ENCODE measurements at regions not wholly inside any gene's neighbourhood (a gene's known extent, or its start where the extent isn't known, plus 50 kb on each side); places are given as distances from the start of the nearest gene placed in this dataset.
A peak's percentile ranks its signal among the peaks of the same experiment; 100 is the strongest.

DNA sequence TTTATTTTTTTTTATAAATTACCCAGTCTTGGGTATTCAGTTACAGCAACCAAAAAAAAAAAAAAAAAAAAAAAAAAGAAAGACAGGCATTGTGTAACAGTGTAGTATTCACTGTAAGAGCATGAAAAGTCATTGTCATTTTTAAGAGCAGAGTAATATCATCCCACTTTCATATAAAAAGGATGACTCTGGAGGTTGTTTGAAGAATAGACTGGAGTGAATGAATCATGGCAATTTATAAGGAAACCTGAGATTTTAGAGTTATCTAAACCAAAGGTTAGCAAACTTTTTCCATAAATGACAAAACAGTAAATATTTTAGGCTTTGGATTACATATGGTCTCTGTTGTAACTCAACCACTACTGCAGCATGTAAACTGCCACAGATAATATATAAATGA lies 794.9 kb downstream of the NTRK3 start:
- DNase-seq = no peak

- DNase-seq = no peak
These were observed 801.7 kb downstream of the NTRK3 start for GRCh38 chr15:87454860-87455259.

- DNase-seq = peak; percentile 12
These were observed 806.2 kb downstream of the NTRK3 start for GRCh38 chr15:87450314-87450713.

GRCh38 chr15:87439090-87439489 lies 817.4 kb downstream of the NTRK3 start:
- DNase-seq = no peak

- DNase-seq = no peak
These were observed 822.7 kb downstream of the NTRK3 start for GRCh38 chr15:87433871-87434270.

DNA sequence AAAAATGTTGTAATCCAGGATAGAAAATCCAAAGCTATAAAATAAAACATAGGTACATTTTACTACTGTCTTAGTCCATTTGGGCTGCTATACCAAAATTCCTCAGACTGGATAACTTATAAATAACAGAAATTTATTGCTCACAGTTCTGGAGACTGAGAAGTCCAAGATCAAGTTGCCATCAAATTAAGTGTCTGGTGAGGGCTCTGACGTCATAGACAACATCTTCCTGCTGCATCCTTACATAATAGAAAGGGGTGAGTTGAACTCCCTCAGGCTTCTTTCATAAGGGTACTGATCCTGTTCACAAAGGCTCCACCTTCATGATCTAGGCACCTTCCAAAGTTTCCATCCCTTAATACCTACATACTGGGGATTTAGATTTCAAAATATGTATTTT lies 826.8 kb downstream of the NTRK3 start:
- no peak for DNase-seq

- DNase-seq = no peak
These were observed 836.5 kb downstream of the NTRK3 start for GRCh38 chr15:87420017-87420416.

DNA sequence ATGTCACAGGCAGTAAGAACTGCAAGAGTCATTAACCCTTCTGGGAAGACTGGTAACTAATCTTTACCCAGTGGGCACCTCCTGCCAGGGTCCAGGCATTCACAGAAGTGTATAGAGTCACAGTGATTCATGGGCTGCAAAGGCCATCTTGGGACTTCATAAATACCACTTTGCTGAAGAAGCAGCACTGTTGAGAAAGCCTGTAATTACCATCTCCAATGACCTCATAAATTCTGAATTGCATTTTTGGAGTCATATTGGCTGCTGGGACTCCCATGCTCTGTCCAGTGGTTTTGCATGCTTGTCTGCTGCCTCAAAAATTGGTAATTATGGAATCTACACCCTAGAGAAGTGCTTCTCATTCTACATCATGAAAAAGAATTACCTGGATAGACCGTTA lies 837.2 kb downstream of the NTRK3 start:
- DNase-seq = peak; percentile 2

- DNase-seq = no peak
These were observed 839.8 kb downstream of the NTRK3 start for GRCh38 chr15:87416591-87417257.

DNA sequence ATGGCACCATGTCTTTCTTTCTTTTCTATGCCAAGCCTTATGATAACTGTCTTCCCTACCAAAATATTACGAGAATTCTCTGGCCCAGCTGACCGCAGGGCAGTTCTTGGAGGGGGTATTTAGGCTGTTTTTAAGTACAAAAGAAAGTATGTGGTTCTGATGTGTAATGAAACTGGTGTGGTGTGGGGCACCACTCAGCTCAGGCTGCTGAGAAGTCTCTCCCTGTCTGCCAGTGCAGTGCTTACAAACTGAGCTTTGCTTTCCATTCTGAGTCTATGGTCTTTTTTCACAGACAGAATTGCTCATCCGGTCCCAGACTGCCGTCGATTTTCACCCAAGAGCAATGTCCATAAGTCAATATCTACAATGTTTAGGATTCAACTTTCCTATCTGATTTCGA lies 847.6 kb downstream of the NTRK3 start:
- no peak for DNase-seq

DNA sequence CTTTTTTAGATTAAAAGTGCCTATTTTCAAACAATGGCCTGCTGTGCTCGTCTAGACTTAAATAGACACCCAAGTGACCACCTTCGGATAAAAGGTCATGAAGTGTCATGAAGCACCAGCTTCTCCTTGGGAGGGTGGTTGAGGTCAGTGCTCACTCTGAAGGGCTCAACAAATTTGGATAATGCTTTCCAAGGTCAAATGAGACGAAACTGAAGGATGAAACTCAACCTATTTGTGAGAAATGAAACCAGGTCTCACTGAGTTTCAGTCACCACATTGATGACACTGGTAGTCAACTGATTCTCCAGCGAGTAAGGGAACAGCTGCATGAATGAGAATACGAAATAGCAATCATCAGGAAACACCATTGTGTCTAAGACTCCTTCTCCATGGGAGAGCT lies 852.6 kb downstream of the NTRK3 start:
- DNase-seq = no peak

GRCh38 chr15:87401973-87402372 lies 854.6 kb downstream of the NTRK3 start:
- DNase-seq = no peak

DNA sequence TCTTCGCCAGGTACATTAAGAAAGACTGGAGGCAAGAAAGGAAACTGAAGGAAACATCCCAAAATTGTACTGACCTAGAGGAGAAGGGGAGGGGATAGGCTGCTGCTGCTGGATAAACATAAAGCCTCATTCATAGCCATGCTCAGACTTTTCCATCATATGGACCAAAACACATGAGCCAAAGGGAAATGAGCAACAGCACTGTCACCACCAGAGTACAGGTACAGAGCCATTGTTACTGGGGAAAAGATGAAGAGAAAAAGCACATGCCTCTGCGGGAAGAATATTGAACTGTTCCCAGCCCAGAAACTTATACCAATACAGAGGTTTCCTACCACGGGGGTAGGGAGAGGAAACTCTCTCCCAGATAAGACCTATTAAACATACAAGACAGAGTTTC lies 861.9 kb downstream of the NTRK3 start:
- no peak for DNase-seq

GRCh38 chr15:87387766-87388165 lies 868.8 kb downstream of the NTRK3 start:
- peak; percentile 87 for DNase-seq

DNA sequence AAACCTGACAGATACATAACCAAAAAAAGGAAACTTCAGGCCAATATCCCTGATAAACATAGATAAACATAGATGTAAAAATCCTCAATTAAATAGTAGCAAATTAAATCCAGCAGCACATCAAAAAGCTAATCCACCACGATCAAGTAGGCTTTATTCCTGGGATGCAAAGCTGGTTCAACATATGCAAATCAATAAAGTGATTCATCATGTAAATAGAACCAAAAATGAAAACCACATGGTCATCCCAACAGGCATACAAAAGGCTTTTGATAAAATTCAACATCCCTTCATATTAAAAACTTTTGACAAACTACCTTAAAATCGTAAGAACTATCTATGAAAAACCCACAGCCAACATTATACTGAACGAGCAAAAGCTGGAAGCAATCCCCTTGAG lies 882.2 kb downstream of the NTRK3 start:
- peak; percentile 49 for DNase-seq

DNA sequence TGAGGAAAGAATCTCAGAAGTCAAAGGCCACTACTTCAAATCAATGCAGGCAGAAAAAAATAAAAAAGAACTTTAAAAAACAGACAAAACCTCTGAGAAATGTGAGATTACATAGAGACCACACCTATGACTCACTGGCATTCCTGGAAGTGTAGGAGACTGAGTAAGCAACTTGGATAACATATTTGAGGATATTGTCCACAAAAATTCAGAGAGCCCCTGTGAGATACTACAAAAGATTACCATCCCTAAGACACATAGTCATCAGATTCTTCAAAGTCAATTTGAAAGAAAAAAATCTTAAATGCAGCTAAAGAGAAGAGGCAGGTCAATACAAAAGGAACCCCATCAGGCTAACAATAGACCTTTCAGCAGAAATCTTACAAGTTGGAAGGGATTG lies 887.3 kb downstream of the NTRK3 start:
- DNase-seq = peak; percentile 99

- no peak for DNase-seq
These were observed 888.0 kb downstream of the NTRK3 start for GRCh38 chr15:87368511-87368910.

DNA sequence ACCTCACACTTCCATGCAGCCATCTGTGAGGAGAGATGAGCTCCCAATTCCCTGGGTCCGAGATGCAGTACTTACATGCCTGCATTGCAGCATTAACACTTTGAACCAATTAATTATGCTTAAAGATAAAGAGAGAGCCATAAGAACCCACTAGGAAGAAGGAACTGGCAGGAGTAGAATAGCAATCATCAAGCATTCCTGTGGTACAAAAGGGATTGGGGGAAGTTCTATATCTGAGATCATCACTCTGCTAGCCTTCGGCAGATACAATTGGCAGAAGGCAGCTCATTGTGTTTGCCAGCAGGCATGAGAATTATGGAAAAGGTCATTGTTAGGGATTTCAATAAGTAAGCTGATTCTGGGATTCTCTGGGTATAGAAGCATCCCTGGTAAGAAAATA lies 891.4 kb downstream of the NTRK3 start:
- DNase-seq = peak; percentile 91

DNA sequence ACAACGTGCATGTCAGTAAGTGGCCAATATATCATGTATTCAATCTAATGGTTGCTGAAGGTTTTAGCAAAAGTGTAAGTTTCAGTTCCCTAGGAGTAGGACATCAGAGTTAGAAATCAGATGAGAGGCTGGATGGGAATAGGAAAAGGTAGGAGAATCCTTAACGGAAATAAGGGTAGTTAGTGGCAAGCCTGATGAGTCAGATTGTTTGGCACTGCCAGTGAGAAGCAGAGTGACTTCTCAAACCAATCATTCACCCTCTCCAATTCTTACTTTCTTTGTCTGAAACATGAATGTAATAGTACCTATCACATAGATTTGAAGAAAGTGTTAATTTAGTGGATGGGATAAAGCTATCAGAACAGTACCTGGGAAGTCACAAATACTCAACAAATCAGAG lies 894.0 kb downstream of the NTRK3 start:
- DNase-seq = no peak

DNA sequence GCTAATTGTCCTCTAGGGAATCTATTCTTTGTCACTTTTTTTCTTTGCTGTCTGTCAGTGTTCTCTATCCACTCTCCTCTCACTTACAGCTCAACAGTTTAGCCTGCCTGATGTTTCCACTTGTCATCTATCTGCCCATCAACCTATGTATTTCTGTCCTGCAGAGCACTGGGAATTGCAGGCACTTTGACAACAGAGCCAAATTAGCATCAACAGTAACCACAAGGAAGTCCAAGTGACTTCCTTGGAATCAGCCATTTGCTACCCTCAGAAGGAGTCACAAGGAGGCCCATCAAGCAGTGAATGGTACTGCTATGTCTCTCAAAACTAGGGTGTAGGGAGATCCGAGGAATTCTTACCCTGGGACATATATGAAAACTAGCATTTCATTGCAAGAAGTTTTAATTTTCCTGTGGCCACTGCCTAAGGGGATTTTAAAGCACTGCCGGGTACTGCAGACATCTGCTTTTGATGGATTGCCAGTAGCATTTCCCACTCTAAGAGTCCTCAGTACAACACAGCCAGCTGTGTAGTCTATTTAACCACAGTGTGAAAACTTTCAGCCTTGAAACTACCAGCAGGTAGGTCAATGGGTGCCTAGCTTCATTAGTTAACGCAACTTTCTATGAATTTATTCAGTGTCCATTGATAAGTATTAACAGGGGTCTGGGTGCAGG lies 898.8 kb downstream of the NTRK3 start:
- DNase-seq = no peak

DNA sequence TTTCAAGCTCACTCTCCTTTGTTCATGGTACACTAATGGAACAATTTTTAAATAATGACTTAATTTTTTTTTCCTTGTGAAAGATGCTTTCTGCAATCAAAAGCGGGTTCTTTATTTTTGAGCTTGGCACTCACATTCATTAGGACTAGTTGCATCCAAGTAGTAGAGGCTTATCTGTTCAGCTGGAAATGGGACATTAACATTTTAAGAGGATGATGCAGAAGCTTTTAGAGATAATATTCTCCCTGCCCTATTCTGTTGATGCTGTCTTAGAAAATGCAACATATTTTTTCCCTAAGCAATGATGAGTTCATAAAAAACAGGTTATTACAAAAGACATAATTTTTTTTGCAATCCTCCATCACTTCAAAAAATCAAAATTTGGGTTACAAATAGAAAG lies 900.6 kb downstream of the NTRK3 start:
- no peak for DNase-seq

DNA sequence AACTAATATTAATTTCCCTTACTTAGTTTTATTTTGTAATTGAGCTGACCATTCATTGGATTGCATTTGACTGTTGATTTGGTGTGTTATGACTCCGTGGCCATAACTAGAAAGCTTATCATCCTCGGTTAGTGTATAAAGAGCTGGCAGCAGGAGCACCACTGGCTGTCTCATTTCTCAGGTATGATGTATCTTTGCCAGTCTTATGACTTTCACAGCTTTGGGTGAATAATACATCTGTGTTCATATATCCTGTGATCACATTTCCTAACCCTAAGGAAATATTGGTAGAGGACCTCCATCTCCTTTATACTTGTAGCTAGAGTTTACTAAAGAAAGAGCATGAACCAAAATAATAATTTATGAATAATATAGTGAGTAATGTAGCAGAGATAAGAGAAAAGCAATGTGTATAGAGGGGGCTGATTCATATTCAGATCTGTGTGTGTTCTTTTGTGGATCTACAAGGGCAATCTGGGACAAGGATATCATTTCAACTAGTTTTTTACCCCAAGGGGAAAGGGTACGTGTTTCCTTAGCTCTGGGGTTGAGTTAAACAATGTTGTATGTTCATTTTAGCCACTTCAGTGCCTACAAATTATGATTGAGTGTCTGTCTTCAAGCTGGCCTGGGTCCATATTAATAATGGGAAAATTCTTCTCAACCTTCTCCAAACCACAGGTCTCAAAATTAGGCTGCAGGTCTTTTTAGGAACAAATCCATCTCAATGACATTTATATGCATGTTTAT lies 901.7 kb downstream of the NTRK3 start:
- peak; percentile 75 for DNase-seq

DNA sequence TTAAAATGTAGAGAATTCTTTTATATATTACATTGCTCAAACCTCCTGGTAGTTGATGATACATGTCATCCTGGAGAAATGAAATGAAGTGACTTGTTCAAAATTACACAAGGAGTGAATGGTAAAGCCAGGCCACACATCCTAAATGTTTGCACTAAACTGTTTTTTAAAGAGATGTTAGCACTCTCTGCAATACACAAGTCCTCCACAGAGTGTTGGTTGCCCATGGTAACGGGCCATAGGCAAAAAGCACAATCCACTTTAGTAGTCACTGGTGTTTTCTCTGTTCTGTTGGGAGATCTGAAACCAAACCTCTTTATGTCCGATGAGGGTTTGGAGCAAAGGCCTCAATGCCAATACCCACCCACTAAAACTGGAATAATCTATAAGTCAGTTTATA lies 907.4 kb downstream of the NTRK3 start:
- DNase-seq = no peak

GRCh38 chr15:87348746-87349145 lies 907.8 kb downstream of the NTRK3 start:
- DNase-seq = no peak
